ENCODE measurements at regions not wholly inside any gene's neighbourhood (a gene's known extent, or its start where the extent isn't known, plus 50 kb on each side); places are given as distances from the start of the nearest gene placed in this dataset.

GRCh38 chr1:190699165-190699564 is 221.5 kb upstream of the BRINP3 start:
- no peaks in the 10 kb centered on the region for H3K9me3 ChIP-seq (ENCODE audit: severe bottlenecking)
- no peak overlapping the region for H3K4me3 ChIP-seq (ENCODE audit: severe bottlenecking)
- no peak for TF ChIP-seq CTCF (IDR thresholded peaks at IDR 0.05; ENCODE audit: poor library complexity, severe bottlenecking)
- H3K27me3 ChIP-seq (ENCODE audit: insufficient read depth, poor library complexity, severe bottlenecking) = no peaks in the 10 kb centered on the region
- no peaks in the 10 kb centered on the region for H3K36me3 ChIP-seq (ENCODE audit: low read depth)
- no peak for ATAC-seq (ENCODE audit: low read depth)
- no peak overlapping the region for H3K27ac ChIP-seq (ENCODE audit: poor library complexity, severe bottlenecking)
- DNase-seq (ENCODE audit: low spot score) = no peak
- H3K4me1 ChIP-seq (ENCODE audit: insufficient read depth, poor library complexity, severe bottlenecking) = no peaks in the 10 kb centered on the region

GRCh38 chr1:190708418-190709057 is 230.9 kb upstream of the BRINP3 start:
- Histone ChIP-seq H3K4me1 (ENCODE audit: insufficient read depth, poor library complexity, severe bottlenecking) (no peaks in the 10 kb centered on the region), H3K27ac (ENCODE audit: poor library complexity, severe bottlenecking) (no peak overlapping the region), H3K4me3 (ENCODE audit: severe bottlenecking) (no peak overlapping the region), H3K27me3 (ENCODE audit: insufficient read depth, poor library complexity, severe bottlenecking) (no peaks in the 10 kb centered on the region), H3K36me3 (ENCODE audit: low read depth) (no peaks in the 10 kb centered on the region), H3K9me3 (ENCODE audit: severe bottlenecking) (no peaks in the 10 kb centered on the region)
- ATAC-seq (ENCODE audit: low read depth) (no peak), DNase-seq (ENCODE audit: low spot score) (no peak)
- TF ChIP-seq CTCF (IDR thresholded peaks at IDR 0.05; ENCODE audit: poor library complexity, severe bottlenecking) = no peak

- H3K36me3 ChIP-seq (ENCODE audit: low read depth) = no peaks in the 10 kb centered on the region
- ATAC-seq (ENCODE audit: low read depth) (no peak), DNase-seq (ENCODE audit: low spot score) (no peak)
- H3K4me1 ChIP-seq (ENCODE audit: insufficient read depth, poor library complexity, severe bottlenecking) = no peaks in the 10 kb centered on the region
- no peak overlapping the region for H3K27ac ChIP-seq (ENCODE audit: poor library complexity, severe bottlenecking)
- no peak overlapping the region for H3K4me3 ChIP-seq (ENCODE audit: severe bottlenecking)
- H3K27me3 ChIP-seq (ENCODE audit: insufficient read depth, poor library complexity, severe bottlenecking) = no peaks in the 10 kb centered on the region
- no peaks in the 10 kb centered on the region for H3K9me3 ChIP-seq (ENCODE audit: severe bottlenecking)
- no peak for TF ChIP-seq CTCF (IDR thresholded peaks at IDR 0.05; ENCODE audit: poor library complexity, severe bottlenecking)
Measured at GRCh38 chr1:190711069-190711468, 233.4 kb upstream of the BRINP3 start.

- Histone ChIP-seq H3K9me3 (ENCODE audit: severe bottlenecking) (no peaks in the 10 kb centered on the region), H3K27ac (ENCODE audit: poor library complexity, severe bottlenecking) (no peak overlapping the region), H3K36me3 (ENCODE audit: low read depth) (no peaks in the 10 kb centered on the region), H3K4me1 (ENCODE audit: insufficient read depth, poor library complexity, severe bottlenecking) (no peaks in the 10 kb centered on the region), H3K4me3 (ENCODE audit: severe bottlenecking) (no peak overlapping the region), H3K27me3 (ENCODE audit: insufficient read depth, poor library complexity, severe bottlenecking) (no peaks in the 10 kb centered on the region)
- DNase-seq (ENCODE audit: low spot score) (no peak), ATAC-seq (ENCODE audit: low read depth) (no peak)
- no peak for TF ChIP-seq CTCF (IDR thresholded peaks at IDR 0.05; ENCODE audit: poor library complexity, severe bottlenecking)
Measured at GRCh38 chr1:190717055-190717454, 239.4 kb upstream of the BRINP3 start.

GRCh38 chr1:190736971-190737590 is 259.4 kb upstream of the BRINP3 start:
- Histone ChIP-seq H3K4me3 (ENCODE audit: severe bottlenecking) (no peak overlapping the region), H3K9me3 (ENCODE audit: severe bottlenecking) (no peaks in the 10 kb centered on the region), H3K4me1 (ENCODE audit: insufficient read depth, poor library complexity, severe bottlenecking) (no peaks in the 10 kb centered on the region), H3K36me3 (ENCODE audit: low read depth) (no peaks in the 10 kb centered on the region), H3K27ac (ENCODE audit: poor library complexity, severe bottlenecking) (no peak overlapping the region), H3K27me3 (ENCODE audit: insufficient read depth, poor library complexity, severe bottlenecking) (no peaks in the 10 kb centered on the region)
- ATAC-seq (ENCODE audit: low read depth) (no peak), DNase-seq (ENCODE audit: low spot score) (no peak)
- TF ChIP-seq CTCF (IDR thresholded peaks at IDR 0.05; ENCODE audit: poor library complexity, severe bottlenecking) = no peak
